ENCODE measurements at regions not wholly inside any gene's neighbourhood (a gene's known extent, or its start where the extent isn't known, plus 50 kb on each side); places are given as distances from the start of the nearest gene placed in this dataset.

DNA sequence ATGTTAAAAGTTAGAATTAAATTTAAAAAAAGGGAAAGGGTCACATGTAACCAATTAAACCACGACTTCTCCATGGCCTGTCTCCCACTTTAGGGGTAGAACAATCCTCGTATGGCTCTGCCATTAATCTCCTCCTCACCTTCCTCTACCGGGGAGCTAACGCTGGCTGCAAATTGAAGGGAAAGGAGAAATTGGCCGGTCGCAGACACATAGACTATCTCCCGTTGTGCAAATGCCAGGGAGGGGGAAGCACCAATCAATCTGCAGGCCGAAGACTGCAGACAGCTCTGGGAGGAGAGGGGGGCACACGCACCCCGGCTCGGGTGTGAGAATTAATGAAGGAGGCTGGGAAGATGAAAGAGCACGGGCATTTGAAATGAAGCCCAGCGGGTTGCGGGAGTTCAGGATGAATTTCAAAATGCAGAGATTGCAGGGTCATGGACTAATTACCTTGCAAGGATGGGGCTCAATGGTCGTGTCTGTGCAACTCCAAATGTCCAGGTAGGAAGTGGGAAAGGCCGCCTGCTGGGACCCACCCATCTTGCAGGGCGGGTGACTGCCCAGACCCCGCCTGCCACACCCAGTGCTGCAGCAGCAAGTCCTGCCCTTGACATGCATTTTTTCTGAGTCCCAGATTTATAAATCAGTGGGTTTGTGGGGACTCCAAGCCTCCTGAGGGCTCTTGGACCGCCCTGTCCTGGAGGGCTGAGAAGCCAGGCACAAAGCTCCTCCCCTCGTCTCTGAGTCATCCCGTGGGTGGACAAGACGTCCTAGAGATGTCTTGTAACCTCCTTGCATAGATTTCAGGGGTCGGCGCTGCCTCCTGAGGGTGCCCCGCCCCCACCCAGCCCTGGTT, 534.2 kb downstream of the TBC1D22A start (continued):
- no peak for TF ChIP-seq NANOG (IDR thresholded peaks at IDR 0.05; ENCODE audit: borderline replicate concordance)
- TF ChIP-seq, protein P1, sequence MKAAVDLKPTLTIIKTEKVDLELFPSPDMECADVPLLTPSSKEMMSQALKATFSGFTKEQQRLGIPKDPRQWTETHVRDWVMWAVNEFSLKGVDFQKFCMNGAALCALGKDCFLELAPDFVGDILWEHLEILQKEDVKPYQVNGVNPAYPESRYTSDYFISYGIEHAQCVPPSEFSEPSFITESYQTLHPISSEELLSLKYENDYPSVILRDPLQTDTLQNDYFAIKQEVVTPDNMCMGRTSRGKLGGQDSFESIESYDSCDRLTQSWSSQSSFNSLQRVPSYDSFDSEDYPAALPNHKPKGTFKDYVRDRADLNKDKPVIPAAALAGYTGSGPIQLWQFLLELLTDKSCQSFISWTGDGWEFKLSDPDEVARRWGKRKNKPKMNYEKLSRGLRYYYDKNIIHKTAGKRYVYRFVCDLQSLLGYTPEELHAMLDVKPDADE (IDR thresholded peaks at IDR 0.05): no peak
- TF ChIP-seq EZH2phosphoT487 (IDR thresholded peaks at IDR 0.05; ENCODE audit: unreplicated experiment): no peak
- no peak for TF ChIP-seq STAT1 (IDR thresholded peaks at IDR 0.05; ENCODE audit: unreplicated experiment)
- TF ChIP-seq POLR2AphosphoS5 (IDR thresholded peaks at IDR 0.05; ENCODE audit: low read depth): no peak
- no peak for TF ChIP-seq ZNF114 (CRISPR knock-in tag; IDR thresholded peaks at IDR 0.05)
- no peak for TF ChIP-seq JUNB (IDR thresholded peaks at IDR 0.05; ENCODE audit: unreplicated experiment)

DNA sequence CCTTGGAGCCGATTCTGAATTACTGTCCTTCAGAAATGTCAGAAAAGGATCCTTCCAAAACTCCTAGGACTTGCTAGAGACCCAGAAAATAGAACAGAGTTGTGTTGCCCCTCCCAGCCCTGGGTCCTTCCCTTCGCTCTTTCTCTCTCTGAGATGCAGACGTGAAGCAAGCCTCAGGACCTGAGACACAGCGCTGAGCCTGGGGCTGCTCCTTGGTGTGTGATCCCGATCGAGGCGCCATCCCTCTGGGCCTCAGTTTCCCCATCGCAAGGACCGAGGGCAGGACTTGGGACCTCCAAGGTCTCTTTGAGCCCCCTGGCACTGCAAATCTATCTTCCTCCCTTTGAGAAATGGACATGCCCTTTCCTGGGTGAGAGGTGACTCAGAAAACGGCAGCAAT, 533.5 kb downstream of the TBC1D22A start:
- peaks cover 65% of the 10 kb centered on the region for H3K36me3 Mint-ChIP-seq (ENCODE audit: low read depth)
- H3K9me3 Mint-ChIP-seq: peaks cover 95% of the 10 kb centered on the region; the same call in 2 of the 3 replicates
- no peak overlapping the region for H3K4me3 ChIP-seq
- DNase-seq (ENCODE audit: low spot score) (no peak), ATAC-seq (no peak)
- H3K4me1 ChIP-seq (ENCODE audit: insufficient read depth): no peaks in the 10 kb centered on the region
- no peak overlapping the region for H3K4me3 Mint-ChIP-seq
- H3K27me3 Mint-ChIP-seq (ENCODE audit: insufficient read depth, low read depth, poor library complexity): peaks cover 8% of the 10 kb centered on the region
- H3K27me3 ChIP-seq (ENCODE audit: insufficient read depth): no peaks in the 10 kb centered on the region
- no peaks in the 10 kb centered on the region for H3K4me1 Mint-ChIP-seq
- no peaks in the 10 kb centered on the region for H3K79me2 ChIP-seq (replicated peaks; ENCODE audit: insufficient read depth)
- no peaks in the 10 kb centered on the region for H4K20me1 ChIP-seq (replicated peaks; ENCODE audit: insufficient read depth)
- no peak overlapping the region for H2AFZ ChIP-seq
- H3K36me3 ChIP-seq (ENCODE audit: insufficient read depth): no peaks in the 10 kb centered on the region
- H3K27ac Mint-ChIP-seq: no peak overlapping the region
- H3K27ac ChIP-seq (ENCODE audit: low read depth): no peak overlapping the region
- no peaks in the 10 kb centered on the region for H3K9me2 ChIP-seq (ENCODE audit: insufficient read depth)
- no peak overlapping the region for H3K4me2 ChIP-seq
- H3F3A ChIP-seq (replicated peaks; ENCODE audit: low read depth): no peaks in the 10 kb centered on the region
- TF ChIP-seq, protein P2, sequence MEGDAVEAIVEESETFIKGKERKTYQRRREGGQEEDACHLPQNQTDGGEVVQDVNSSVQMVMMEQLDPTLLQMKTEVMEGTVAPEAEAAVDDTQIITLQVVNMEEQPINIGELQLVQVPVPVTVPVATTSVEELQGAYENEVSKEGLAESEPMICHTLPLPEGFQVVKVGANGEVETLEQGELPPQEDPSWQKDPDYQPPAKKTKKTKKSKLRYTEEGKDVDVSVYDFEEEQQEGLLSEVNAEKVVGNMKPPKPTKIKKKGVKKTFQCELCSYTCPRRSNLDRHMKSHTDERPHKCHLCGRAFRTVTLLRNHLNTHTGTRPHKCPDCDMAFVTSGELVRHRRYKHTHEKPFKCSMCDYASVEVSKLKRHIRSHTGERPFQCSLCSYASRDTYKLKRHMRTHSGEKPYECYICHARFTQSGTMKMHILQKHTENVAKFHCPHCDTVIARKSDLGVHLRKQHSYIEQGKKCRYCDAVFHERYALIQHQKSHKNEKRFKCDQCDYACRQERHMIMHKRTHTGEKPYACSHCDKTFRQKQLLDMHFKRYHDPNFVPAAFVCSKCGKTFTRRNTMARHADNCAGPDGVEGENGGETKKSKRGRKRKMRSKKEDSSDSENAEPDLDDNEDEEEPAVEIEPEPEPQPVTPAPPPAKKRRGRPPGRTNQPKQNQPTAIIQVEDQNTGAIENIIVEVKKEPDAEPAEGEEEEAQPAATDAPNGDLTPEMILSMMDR (conservative IDR thresholded peaks at IDR 0.05; ENCODE audit: low read depth in 2 of 2): no peak
- TF ChIP-seq STAT1 (IDR thresholded peaks at IDR 0.05; ENCODE audit: unreplicated experiment) (no peak), EZH2phosphoT487 (IDR thresholded peaks at IDR 0.05; ENCODE audit: unreplicated experiment) (no peak), ZNF114 (CRISPR knock-in tag; IDR thresholded peaks at IDR 0.05) (no peak), EZH2 (IDR thresholded peaks at IDR 0.05; ENCODE audit: low read depth, unreplicated experiment) (no peak), CREB1 (CRISPR knock-in tag; IDR thresholded peaks at IDR 0.05; ENCODE audit: low read depth) (no peak), NANOG (IDR thresholded peaks at IDR 0.05; ENCODE audit: borderline replicate concordance) (no peak), JUNB (IDR thresholded peaks at IDR 0.05; ENCODE audit: unreplicated experiment) (no peak)
- TF ChIP-seq, protein P1 (IDR thresholded peaks at IDR 0.05): no peak
- TF ChIP-seq, protein P3, sequence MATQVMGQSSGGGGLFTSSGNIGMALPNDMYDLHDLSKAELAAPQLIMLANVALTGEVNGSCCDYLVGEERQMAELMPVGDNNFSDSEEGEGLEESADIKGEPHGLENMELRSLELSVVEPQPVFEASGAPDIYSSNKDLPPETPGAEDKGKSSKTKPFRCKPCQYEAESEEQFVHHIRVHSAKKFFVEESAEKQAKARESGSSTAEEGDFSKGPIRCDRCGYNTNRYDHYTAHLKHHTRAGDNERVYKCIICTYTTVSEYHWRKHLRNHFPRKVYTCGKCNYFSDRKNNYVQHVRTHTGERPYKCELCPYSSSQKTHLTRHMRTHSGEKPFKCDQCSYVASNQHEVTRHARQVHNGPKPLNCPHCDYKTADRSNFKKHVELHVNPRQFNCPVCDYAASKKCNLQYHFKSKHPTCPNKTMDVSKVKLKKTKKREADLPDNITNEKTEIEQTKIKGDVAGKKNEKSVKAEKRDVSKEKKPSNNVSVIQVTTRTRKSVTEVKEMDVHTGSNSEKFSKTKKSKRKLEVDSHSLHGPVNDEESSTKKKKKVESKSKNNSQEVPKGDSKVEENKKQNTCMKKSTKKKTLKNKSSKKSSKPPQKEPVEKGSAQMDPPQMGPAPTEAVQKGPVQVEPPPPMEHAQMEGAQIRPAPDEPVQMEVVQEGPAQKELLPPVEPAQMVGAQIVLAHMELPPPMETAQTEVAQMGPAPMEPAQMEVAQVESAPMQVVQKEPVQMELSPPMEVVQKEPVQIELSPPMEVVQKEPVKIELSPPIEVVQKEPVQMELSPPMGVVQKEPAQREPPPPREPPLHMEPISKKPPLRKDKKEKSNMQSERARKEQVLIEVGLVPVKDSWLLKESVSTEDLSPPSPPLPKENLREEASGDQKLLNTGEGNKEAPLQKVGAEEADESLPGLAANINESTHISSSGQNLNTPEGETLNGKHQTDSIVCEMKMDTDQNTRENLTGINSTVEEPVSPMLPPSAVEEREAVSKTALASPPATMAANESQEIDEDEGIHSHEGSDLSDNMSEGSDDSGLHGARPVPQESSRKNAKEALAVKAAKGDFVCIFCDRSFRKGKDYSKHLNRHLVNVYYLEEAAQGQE (IDR thresholded peaks at IDR 0.05; ENCODE audit: unreplicated experiment): no peak

Measured in GM23338 (cell line).